Gastroesophageal sphincter (tissue), 3 donors: ENCODE measurements at regions not wholly inside any gene's neighbourhood (a gene's known extent, or its start where the extent isn't known, plus 50 kb on each side); places are given as distances from the start of the nearest gene placed in this dataset.

ENCODE experiments used
- POLR2A ChIP-seq, 2 donors: fragments of 450-650 bp; IDR thresholded peaks; one replicate each; pipeline ENCODE4 v1.6.1; 2017; ENCODE audit warnings: antibody characterized with exemption in 2 of 2, mild to moderate bottlenecking in 2 of 2, moderate library complexity in 1 of 2
- POLR2AphosphoS5 ChIP-seq: sonication (generic); formaldehyde crosslinking; IDR thresholded peaks from one replicate; pipeline ENCODE4 v1.6.1; 2017; ENCODE audit warnings: antibody characterized with exemption
- TF ChIP-seq, protein P1 (sequence below), 4 experiments: fragments of 200-600 bp in 2 of 4; fragments of 450-650 bp in 2 of 4; sonication (generic) in 1 of 4; IDR thresholded peaks; one replicate each; pipeline ENCODE4 v1.5.1; 2017 to 2019; ENCODE audit warnings: antibody characterized with exemption in 4 of 4, mild to moderate bottlenecking in 2 of 4, moderate library complexity in 2 of 4

DNA sequence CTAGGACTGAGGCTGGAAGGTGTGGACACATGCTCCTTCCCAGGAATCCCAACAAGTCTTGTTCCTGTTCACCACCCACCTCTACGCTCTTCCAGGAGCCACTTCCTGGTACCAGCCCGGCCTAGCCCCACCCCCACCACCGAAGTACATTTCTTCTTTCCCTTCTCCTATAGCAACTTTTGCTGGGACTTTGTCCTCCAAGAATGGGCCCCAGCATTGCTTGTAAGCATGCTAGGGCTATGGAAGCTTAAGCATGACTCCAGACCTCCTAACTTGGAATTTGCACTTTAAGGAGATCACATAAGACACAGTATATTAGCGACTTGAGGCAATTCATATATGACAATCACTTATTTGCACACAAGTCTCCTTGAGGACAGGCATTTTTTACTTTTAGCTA lies 462.0 kb upstream of the ARID1B start:
- TF ChIP-seq, protein P1, sequence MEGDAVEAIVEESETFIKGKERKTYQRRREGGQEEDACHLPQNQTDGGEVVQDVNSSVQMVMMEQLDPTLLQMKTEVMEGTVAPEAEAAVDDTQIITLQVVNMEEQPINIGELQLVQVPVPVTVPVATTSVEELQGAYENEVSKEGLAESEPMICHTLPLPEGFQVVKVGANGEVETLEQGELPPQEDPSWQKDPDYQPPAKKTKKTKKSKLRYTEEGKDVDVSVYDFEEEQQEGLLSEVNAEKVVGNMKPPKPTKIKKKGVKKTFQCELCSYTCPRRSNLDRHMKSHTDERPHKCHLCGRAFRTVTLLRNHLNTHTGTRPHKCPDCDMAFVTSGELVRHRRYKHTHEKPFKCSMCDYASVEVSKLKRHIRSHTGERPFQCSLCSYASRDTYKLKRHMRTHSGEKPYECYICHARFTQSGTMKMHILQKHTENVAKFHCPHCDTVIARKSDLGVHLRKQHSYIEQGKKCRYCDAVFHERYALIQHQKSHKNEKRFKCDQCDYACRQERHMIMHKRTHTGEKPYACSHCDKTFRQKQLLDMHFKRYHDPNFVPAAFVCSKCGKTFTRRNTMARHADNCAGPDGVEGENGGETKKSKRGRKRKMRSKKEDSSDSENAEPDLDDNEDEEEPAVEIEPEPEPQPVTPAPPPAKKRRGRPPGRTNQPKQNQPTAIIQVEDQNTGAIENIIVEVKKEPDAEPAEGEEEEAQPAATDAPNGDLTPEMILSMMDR (IDR thresholded peaks at IDR 0.05): no peak
- TF ChIP-seq POLR2A (IDR thresholded peaks at IDR 0.05): no peak
- no peak for TF ChIP-seq POLR2AphosphoS5
